Naive thymus-derived CD4-positive, alpha-beta T cell (primary cell): ENCODE measurements at regions not wholly inside any gene's neighbourhood (a gene's known extent, or its start where the extent isn't known, plus 50 kb on each side); places are given as distances from the start of the nearest gene placed in this dataset.
"Not testable (repeated sequence)": the region's sequence is repeated elsewhere in the genome, so short reads cannot be mapped to it uniquely, and the experiment has no call there.

Experiments used
- ATAC-seq: fragments of 150-1000 bp; cut with Tn5 transposase; 2 replicates; pipeline ENCODE4 v1.10.0; 2021; ENCODE audit warnings: mild to moderate bottlenecking, moderate library complexity
- CTCF ChIA-PET: fragments of 350-600 bp; sonication (Branson Sonifier 250); formaldehyde crosslinking; loops from one replicate; lab custom pipeline; 2021; ENCODE audit warnings: antibody characterized with exemption; lab: Charles Lee
- POLR2A ChIA-PET: fragments of 350-600 bp; sonication (Branson Sonifier 250); formaldehyde crosslinking; loops from one replicate; lab custom pipeline; 2021; ENCODE audit warnings: antibody characterized with exemption, inconsistent platforms; lab: Charles Lee
- DNase-seq, 9 donors: peaks; one replicate each; pipeline versions ENCODE4 v3.0.0 to v3.0.0-alpha.2; 2020 to 2022; ENCODE audit warnings: mixed read lengths in 1 of 9
- H3K27ac ChIP-seq: one replicate; pipeline ENCODE4 v1.7.0; 2013; ENCODE audit warnings: mild to moderate bottlenecking, low read depth, low read length, moderate library complexity
- H3K27me3 ChIP-seq, 2 donors: one replicate each; pipeline ENCODE4 v1.7.0; 2013; ENCODE audit warnings: low read length in 2 of 2, mild to moderate bottlenecking in 2 of 2, moderate library complexity in 2 of 2; ENCODE audit not compliant: control insufficient read depth in 2 of 2, insufficient read depth in 2 of 2
- H3K36me3 ChIP-seq, 3 experiments: 1 replicate in 2 of 3; 2 replicates in 1 of 3; pipeline ENCODE4 v1.7.0; 2013; ENCODE audit warnings: low read length in 3 of 3, mild to moderate bottlenecking in 3 of 3, moderate library complexity in 1 of 3; ENCODE audit not compliant: insufficient read depth in 3 of 3, control insufficient read depth in 2 of 3
- H3K4me1 ChIP-seq, 2 donors: one replicate each; pipeline ENCODE4 v1.7.0; 2013; ENCODE audit warnings: low read length in 2 of 2, mild to moderate bottlenecking in 2 of 2, moderate library complexity in 1 of 2; ENCODE audit not compliant: control insufficient read depth in 2 of 2, insufficient read depth in 2 of 2
- H3K4me3 ChIP-seq: 2 replicates; pipeline ENCODE4 v1.7.0; 2013; ENCODE audit warnings: mild to moderate bottlenecking, low read length
- H3K9me3 ChIP-seq, 3 experiments: 1 replicate in 2 of 3; 2 replicates in 1 of 3; pipeline ENCODE4 v1.7.0; 2013; ENCODE audit warnings: low read length in 3 of 3; ENCODE audit not compliant: control insufficient read depth in 2 of 3
- H3K27ac Mint-ChIP-seq, 9 donors: one replicate each; pipeline ENCODE4 v1.8.0; 2020 to 2022; ENCODE audit warnings: mixed read lengths in 9 of 9, mild to moderate bottlenecking in 8 of 9, moderate library complexity in 5 of 9, inconsistent platforms in 2 of 9
- H3K27me3 Mint-ChIP-seq, 5 donors: one replicate each; pipeline ENCODE4 v1.8.0; 2021 to 2022; ENCODE audit warnings: mixed read lengths in 5 of 5, mild to moderate bottlenecking in 1 of 5
- H3K36me3 Mint-ChIP-seq, 5 donors: one replicate each; pipeline ENCODE4 v1.8.0; 2020 to 2022; ENCODE audit warnings: mixed read lengths in 5 of 5, mild to moderate bottlenecking in 3 of 5, inconsistent platforms in 1 of 5
- H3K4me1 Mint-ChIP-seq, 7 donors: one replicate each; pipeline ENCODE4 v1.8.0; 2020 to 2022; ENCODE audit warnings: mixed read lengths in 7 of 7, mild to moderate bottlenecking in 3 of 7, inconsistent platforms in 1 of 7
- H3K4me3 Mint-ChIP-seq, 10 donors: one replicate each; pipeline ENCODE4 v1.8.0; 2020 to 2022; ENCODE audit warnings: mild to moderate bottlenecking in 10 of 10, mixed read lengths in 10 of 10, moderate library complexity in 6 of 10, inconsistent platforms in 2 of 10
- H3K9me3 Mint-ChIP-seq, 11 donors: one replicate each; pipeline ENCODE4 v1.8.0; 2020 to 2022; ENCODE audit warnings: mixed read lengths in 11 of 11, mild to moderate bottlenecking in 4 of 11, inconsistent platforms in 1 of 11, moderate library complexity in 1 of 11
- intact Hi-C, 2 donors: fragments of 100-400 bp; cut with micrococcal nuclease; formaldehyde crosslinking; loops; one replicate each; pipeline ENCODE4 v1.15.1; 2023

- no peak overlapping the region for H3K4me3 Mint-ChIP-seq
- Histone ChIP-seq H3K27ac (no peak overlapping the region), H3K27me3 (no peaks in the 10 kb centered on the region), H3K4me3 (no peak overlapping the region), H3K36me3 (no peaks in the 10 kb centered on the region), H3K9me3 (no peaks in the 10 kb centered on the region), H3K4me1 (no peaks in the 10 kb centered on the region)
- POLR2A ChIA-PET: no interaction called here
- peaks cover 0 to 8% (median 0%) of the 10 kb centered on the region in 5 donors for H3K27me3 Mint-ChIP-seq
- H3K9me3 Mint-ChIP-seq: peaks cover 0 to 7% (median 0%) of the 10 kb centered on the region in 11 donors
- H3K36me3 Mint-ChIP-seq: no peaks in the 10 kb centered on the region
- no peak for ATAC-seq
- no peak overlapping the region for H3K27ac Mint-ChIP-seq
- DNase-seq: no peak
- CTCF ChIA-PET: no interaction called here
- intact Hi-C loops: no loop called here
- H3K4me1 Mint-ChIP-seq: no peaks in the 10 kb centered on the region
Observed at GRCh38 chr5:113759505-113759904, 246.0 kb downstream of the YTHDC2 start.

GRCh38 chr5:113760486-113760885, 247.0 kb downstream of the YTHDC2 start:
- no peaks in the 10 kb centered on the region for H3K4me1 Mint-ChIP-seq
- no peak overlapping the region for H3K4me3 ChIP-seq
- CTCF ChIA-PET: no interaction called here

DNA sequence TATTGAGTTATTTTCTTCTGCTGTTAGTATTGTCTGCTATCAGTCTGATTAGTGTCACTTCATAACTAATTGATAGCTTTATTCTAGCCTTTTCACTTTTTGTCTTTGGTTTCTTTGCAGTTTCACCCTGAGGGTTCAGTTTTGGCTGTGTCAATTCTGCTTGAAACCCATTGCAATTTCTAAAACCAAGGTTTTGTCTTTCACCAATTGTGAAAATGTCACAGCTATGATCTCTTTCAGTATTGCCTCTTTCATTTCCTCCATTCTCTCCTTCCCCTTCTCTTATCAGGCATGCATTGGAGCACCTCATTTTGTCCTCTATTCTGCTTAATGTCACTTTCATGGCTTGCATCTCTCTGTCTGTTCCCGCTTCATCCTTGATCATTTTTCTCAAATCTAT, 248.1 kb downstream of the YTHDC2 start:
- no peak overlapping the region for H3K4me3 Mint-ChIP-seq
- POLR2A ChIA-PET: no interaction called here
- CTCF ChIA-PET: no interaction called here
- DNase-seq: no peak
- H3K36me3 Mint-ChIP-seq: no peaks in the 10 kb centered on the region
- Histone ChIP-seq H3K36me3 (no peaks in the 10 kb centered on the region), H3K27ac (no peak overlapping the region), H3K4me3 (no peak overlapping the region), H3K4me1 (no peaks in the 10 kb centered on the region), H3K27me3 (no peaks in the 10 kb centered on the region), H3K9me3 (peaks cover 0 to 6% (median 0%) of the 10 kb centered on the region in 3 experiments)
- intact Hi-C loops: no loop called here
- ATAC-seq: no peak
- no peak overlapping the region for H3K27ac Mint-ChIP-seq
- H3K27me3 Mint-ChIP-seq: peaks cover 0 to 5% (median 2%) of the 10 kb centered on the region in 5 donors
- peaks cover under 1 to 20% (median 8%) of the 10 kb centered on the region in 11 donors for H3K9me3 Mint-ChIP-seq
- H3K4me1 Mint-ChIP-seq: no peaks in the 10 kb centered on the region

More at GRCh38 chr5:113760486-113760885, 247.0 kb downstream of the YTHDC2 start:
- POLR2A ChIA-PET: no interaction called here
- Mint-ChIP-seq H3K9me3 (peaks cover 0 to 12% (median 5%) of the 10 kb centered on the region in 11 donors), H3K27me3 (peaks cover 0 to 5% (median 2%) of the 10 kb centered on the region in 5 donors), H3K4me3 (no peak overlapping the region), H3K36me3 (no peaks in the 10 kb centered on the region), H3K27ac (no peak overlapping the region)
- Histone ChIP-seq H3K36me3 (no peaks in the 10 kb centered on the region), H3K9me3 (no peaks in the 10 kb centered on the region), H3K27ac (no peak overlapping the region), H3K27me3 (no peaks in the 10 kb centered on the region), H3K4me1 (no peaks in the 10 kb centered on the region)
- intact Hi-C loops: no loop called here
- no peak for DNase-seq
- no peak for ATAC-seq

DNA sequence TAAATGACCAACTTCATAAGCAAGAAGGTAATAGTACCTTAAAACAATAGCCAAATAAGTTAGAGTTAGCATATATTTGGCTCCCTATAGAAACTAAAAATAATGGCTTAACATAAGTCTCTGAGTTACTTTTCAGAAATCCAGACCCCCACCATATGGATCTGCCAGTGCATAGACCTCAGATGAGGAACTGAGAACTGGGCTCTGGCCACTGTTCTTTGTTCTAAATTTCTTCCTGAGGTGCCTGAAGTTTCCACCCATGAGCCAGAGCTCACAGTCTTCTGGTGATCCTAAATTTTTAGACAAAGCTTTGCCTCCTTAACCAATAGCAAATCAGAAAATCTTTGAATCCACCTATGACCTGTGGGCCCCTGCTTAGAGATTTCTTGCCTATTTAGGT, 250.9 kb downstream of the YTHDC2 start:
- Histone ChIP-seq H3K4me3 (no peak overlapping the region), H3K4me1 (no peaks in the 10 kb centered on the region), H3K36me3 (no peaks in the 10 kb centered on the region), H3K27me3 (no peaks in the 10 kb centered on the region), H3K27ac (no peak overlapping the region), H3K9me3 (peaks cover 0 to 19% (median 0%) of the 10 kb centered on the region in 3 experiments)
- Mint-ChIP-seq H3K4me3 (no peak overlapping the region), H3K9me3 (peaks cover 6 to 33% (median 19%) of the 10 kb centered on the region in 11 donors), H3K27ac (no peak overlapping the region), H3K36me3 (peaks cover 0 to 4% (median 0%) of the 10 kb centered on the region in 5 donors), H3K4me1 (no peaks in the 10 kb centered on the region), H3K27me3 (peaks cover 0 to 5% (median 2%) of the 10 kb centered on the region in 5 donors)
- POLR2A ChIA-PET: no interaction called here
- intact Hi-C loops: no loop called here
- DNase-seq (no peak), ATAC-seq (no peak)
- CTCF ChIA-PET: no interaction called here

DNA sequence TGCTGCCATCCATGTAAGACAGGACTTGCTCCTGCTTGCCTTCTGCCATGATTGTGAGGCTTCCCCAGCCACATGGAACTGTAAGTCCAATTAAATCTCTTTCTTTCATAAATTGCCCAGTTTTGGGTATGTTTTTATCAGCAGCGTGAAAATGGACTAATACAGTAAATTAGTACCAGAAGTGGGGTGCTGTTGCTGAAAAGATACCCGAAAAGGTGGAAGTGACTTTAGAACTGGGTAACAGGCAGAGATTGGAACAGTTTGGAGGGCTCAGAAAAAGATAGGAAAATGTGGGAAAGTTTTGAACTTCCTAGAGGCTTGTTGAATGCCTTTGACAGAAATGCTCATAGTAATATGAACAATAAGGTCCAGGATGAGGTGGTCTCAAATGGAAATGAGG, 253.3 kb downstream of the YTHDC2 start:
- H3K9me3 Mint-ChIP-seq: peaks cover 6 to 33% (median 19%) of the 10 kb centered on the region in 11 donors
- DNase-seq, H3K36me3 ChIP-seq, POLR2A ChIA-PET, H3K27me3 ChIP-seq, H3K4me3 Mint-ChIP-seq, H3K36me3 Mint-ChIP-seq, H3K4me1 Mint-ChIP-seq, intact Hi-C loops, ATAC-seq, H3K27ac ChIP-seq, H3K4me1 ChIP-seq, H3K4me3 ChIP-seq, CTCF ChIA-PET, H3K27me3 Mint-ChIP-seq, H3K27ac Mint-ChIP-seq: not testable (repeated sequence)
- peaks cover 0 to 19% (median 0%) of the 10 kb centered on the region in 3 experiments for H3K9me3 ChIP-seq

GRCh38 chr5:113770648-113771047, 257.2 kb downstream of the YTHDC2 start:
- no peaks in the 10 kb centered on the region for H3K27me3 Mint-ChIP-seq
- H3K9me3 Mint-ChIP-seq: peaks cover 6 to 28% (median 19%) of the 10 kb centered on the region in 11 donors

DNA sequence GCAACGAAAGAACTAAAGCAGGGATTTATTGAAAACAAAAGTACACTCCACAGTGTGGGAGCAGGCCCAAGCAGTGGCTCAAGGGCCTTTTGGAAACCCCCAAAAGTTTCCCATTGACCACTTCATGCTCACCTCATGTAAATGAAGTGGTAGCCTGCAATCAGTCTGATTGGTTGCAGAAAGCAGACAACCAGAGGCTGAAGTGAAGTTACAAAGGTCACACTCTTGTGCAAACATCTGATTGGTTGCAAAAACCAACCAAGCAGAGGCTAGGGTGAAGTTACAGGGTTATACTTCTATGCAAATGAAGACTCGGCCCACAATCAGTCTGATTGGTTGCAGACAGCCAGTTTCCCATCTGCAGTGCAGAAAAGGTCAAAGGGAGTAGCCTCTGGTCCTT, 258.0 kb downstream of the YTHDC2 start:
- H3K36me3 Mint-ChIP-seq: peaks cover 0 to 4% (median 0%) of the 10 kb centered on the region in 5 donors
- ATAC-seq (no peak), DNase-seq (no peak)
- intact Hi-C loops: no loop called here
- no peak overlapping the region for H3K4me3 Mint-ChIP-seq
- H3K4me1 Mint-ChIP-seq: no peaks in the 10 kb centered on the region
- H3K9me3 Mint-ChIP-seq: peaks cover 6 to 20% (median 15%) of the 10 kb centered on the region in 11 donors
- no peak overlapping the region for H3K27ac Mint-ChIP-seq
- Histone ChIP-seq H3K4me3 (no peak overlapping the region), H3K27ac (no peak overlapping the region), H3K9me3 (peaks cover 0 to 14% (median 0%) of the 10 kb centered on the region in 3 experiments), H3K36me3 (no peaks in the 10 kb centered on the region), H3K4me1 (no peaks in the 10 kb centered on the region), H3K27me3 (no peaks in the 10 kb centered on the region)
- H3K27me3 Mint-ChIP-seq: peaks cover 0 to 4% (median 1%) of the 10 kb centered on the region in 5 donors
- POLR2A ChIA-PET: no interaction called here
- CTCF ChIA-PET: no interaction called here

More at GRCh38 chr5:113770648-113771047, 257.2 kb downstream of the YTHDC2 start:
- ChIA-PET CTCF (no interaction called here), POLR2A (no interaction called here)
- DNase-seq: no peak
- peaks cover 0 to 19% (median 0%) of the 10 kb centered on the region in 3 experiments for H3K9me3 ChIP-seq
- H3K27me3 ChIP-seq: no peaks in the 10 kb centered on the region
- H3K36me3 ChIP-seq: no peaks in the 10 kb centered on the region
- Mint-ChIP-seq H3K36me3 (peaks cover 0 to 4% (median 0%) of the 10 kb centered on the region in 5 donors), H3K27ac (no peak overlapping the region), H3K4me1 (no peaks in the 10 kb centered on the region), H3K4me3 (no peak overlapping the region)
- intact Hi-C loops: no loop called here
- no peaks in the 10 kb centered on the region for H3K4me1 ChIP-seq
- H3K4me3 ChIP-seq: no peak overlapping the region
- no peak overlapping the region for H3K27ac ChIP-seq
- no peak for ATAC-seq
